B cell (primary cell): ENCODE measurements at regions not wholly inside any gene's neighbourhood (a gene's known extent, or its start where the extent isn't known, plus 50 kb on each side); places are given as distances from the start of the nearest gene placed in this dataset.

Source experiments
- ATAC-seq: fragments of 200-7000 bp; cut with Tn5 transposase; one replicate; pipeline ENCODE4 v1.10.0; 2021; ENCODE audit warnings: low read depth, mild to moderate bottlenecking, moderate number of reproducible peaks, moderate library complexity
- CTCF ChIA-PET: fragments of 350-600 bp; sonication (Branson Sonifier 250); formaldehyde crosslinking; loops from one replicate; lab custom pipeline; 2021; ENCODE audit warnings: antibody characterized with exemption, inconsistent platforms; lab: Charles Lee
- POLR2A ChIA-PET: fragments of 350-600 bp; sonication (Branson Sonifier 250); formaldehyde crosslinking; loops from one replicate; lab custom pipeline; 2021; ENCODE audit warnings: antibody characterized with exemption; lab: Charles Lee
- DNase-seq: peaks from one replicate; pipeline ENCODE4 v3.0.0; 2013
- H2AFZ ChIP-seq: 2 replicates; pipeline ENCODE4 v1.6.1; 2012; ENCODE audit warnings: mild to moderate bottlenecking, low read depth, low read length; ENCODE audit not compliant: insufficient read depth, poor library complexity, severe bottlenecking
- H3K27ac ChIP-seq, 2 donors: 1 replicate in 1 of 2; 2 replicates in 1 of 2; pipeline ENCODE4 v1.5.1; 2012 to 2013; ENCODE audit warnings: low read length in 2 of 2, mild to moderate bottlenecking in 2 of 2, moderate library complexity in 1 of 2
- H3K27me3 ChIP-seq, 4 experiments: fragments of 200-600 bp in 1 of 4; sonication (generic) in 1 of 4; replicated peaks in 1 of 4; 1 replicate in 2 of 4; 2 replicates in 2 of 4; pipeline versions ENCODE4 v1.6.1 to v1.7.0; 2013 to 2016; ENCODE audit warnings: low read length in 3 of 4, mild to moderate bottlenecking in 2 of 4, mixed read lengths in 1 of 4, moderate library complexity in 1 of 4; ENCODE audit not compliant: insufficient read depth in 4 of 4, control insufficient read depth in 3 of 4; ENCODE audit errors: control extremely low read depth in 1 of 4
- H3K36me3 ChIP-seq, 2 experiments: replicated peaks in 1 of 2; 1 replicate in 1 of 2; 2 replicates in 1 of 2; pipeline versions ENCODE4 v1.6.1 to v1.7.1; 2013; ENCODE audit warnings: low read length in 1 of 2; ENCODE audit not compliant: insufficient read depth in 2 of 2, control insufficient read depth in 1 of 2; ENCODE audit errors: control extremely low read depth in 1 of 2, extremely low read depth in 1 of 2
- H3K4me1 ChIP-seq, 2 donors: fragments of 200-600 bp in 1 of 2; sonication (generic) in 1 of 2; 1 replicate in 1 of 2; 2 replicates in 1 of 2; pipeline versions ENCODE4 v1.5.1 to v1.6.1; 2013 to 2017; ENCODE audit warnings: low read length in 2 of 2; ENCODE audit not compliant: control insufficient read depth in 2 of 2, insufficient read depth in 2 of 2
- H3K4me2 ChIP-seq: replicated peaks from 2 replicates; pipeline ENCODE3; 2012; ENCODE audit warnings: mild to moderate bottlenecking, low read depth, low read length; ENCODE audit not compliant: poor library complexity, severe bottlenecking
- H3K4me3 ChIP-seq, 5 experiments: fragments of 200-600 bp in 1 of 5; sonication (generic) in 1 of 5; 1 replicate in 3 of 5; 2 replicates in 2 of 5; pipeline versions ENCODE4 v1.5.1 to v1.7.0; 2011 to 2016; ENCODE audit warnings: low read length in 4 of 5, mild to moderate bottlenecking in 4 of 5, low read depth in 2 of 5, control low read depth in 1 of 5, moderate library complexity in 1 of 5; ENCODE audit not compliant: insufficient read depth in 1 of 5; ENCODE audit errors: control extremely low read depth in 1 of 5, extremely low read depth in 1 of 5
- H3K79me2 ChIP-seq: fragments of 200-600 bp; sonication (generic); one replicate; pipeline ENCODE4 v1.6.0; 2016; ENCODE audit warnings: low read length; ENCODE audit not compliant: control insufficient read depth, insufficient read depth
- H3K9ac ChIP-seq: fragments of 200-600 bp; sonication (generic); 2 replicates; pipeline ENCODE4 v1.6.1; 2017; ENCODE audit warnings: mild to moderate bottlenecking, low read length, moderate library complexity
- H3K9me3 ChIP-seq, 3 donors: one replicate each; pipeline versions ENCODE4 v1.6.1 to v1.7.1; 2013; ENCODE audit warnings: low read length in 2 of 3; ENCODE audit not compliant: control insufficient read depth in 2 of 3, insufficient read depth in 1 of 3; ENCODE audit errors: control extremely low read depth in 1 of 3
- H4K20me1 ChIP-seq: 2 replicates; pipeline ENCODE4 v1.6.0; 2012; ENCODE audit warnings: mild to moderate bottlenecking, low read length; ENCODE audit not compliant: insufficient read depth, control insufficient read depth, poor library complexity, severe bottlenecking
- H3K27ac Mint-ChIP-seq: one replicate; pipeline ENCODE4 v1.8.0; 2021; ENCODE audit warnings: mixed read lengths
- H3K27me3 Mint-ChIP-seq: one replicate; pipeline ENCODE4 v1.8.0; 2021; ENCODE audit warnings: mixed read lengths
- H3K4me1 Mint-ChIP-seq: one replicate; pipeline ENCODE4 v1.8.0; 2021; ENCODE audit warnings: mixed read lengths
- H3K4me3 Mint-ChIP-seq: one replicate; pipeline ENCODE4 v1.8.0; 2021; ENCODE audit warnings: mixed read lengths
- H3K9me3 Mint-ChIP-seq: one replicate; pipeline ENCODE4 v1.8.0; 2022; ENCODE audit warnings: mixed read lengths; ENCODE audit not compliant: insufficient read depth
- CTCF ChIP-seq: fragments of 200-600 bp; IDR thresholded peaks from one replicate; pipeline ENCODE4 v1.8.0; 2022; ENCODE audit warnings: antibody characterized with exemption, mild to moderate bottlenecking
- EZH2 ChIP-seq: IDR thresholded peaks from 2 replicates; pipeline ENCODE4 v1.6.1; 2012; ENCODE audit warnings: borderline replicate concordance, low read depth, mild to moderate bottlenecking, moderate library complexity, low read length; ENCODE audit not compliant: insufficient read depth, poor library complexity, severe bottlenecking
- WGBS: methylation state at CpG from one replicate; pipeline ENCODE4 v1.1.5; 2013; ENCODE audit warnings: missing lambda C conversion rate; ENCODE audit not compliant: insufficient coverage; 5-methylcytosine and 5-hydroxymethylcytosine counted together
- intact Hi-C: fragments of 100-400 bp; cut with micrococcal nuclease; formaldehyde crosslinking; loops from one replicate; pipeline ENCODE4 v1.10.0; 2022

GRCh38 chr4:84099599-84099998 is 399.5 kb downstream of the NKX6-1 start:
- Histone ChIP-seq H3K79me2 (no peaks in the 10 kb centered on the region), H3K4me3 (no peak overlapping the region), H3K4me2 (no peak overlapping the region), H4K20me1 (no peaks in the 10 kb centered on the region), H3K36me3 (no peaks in the 10 kb centered on the region), H3K4me1 (no peaks in the 10 kb centered on the region), H3K27ac (no peak overlapping the region), H3K9me3 (no peaks in the 10 kb centered on the region), H2AFZ (no peak overlapping the region), H3K27me3 (no peaks in the 10 kb centered on the region), H3K9ac (no peak overlapping the region)
- WGBS = no CpG with 5 or more reads among the region's 2 CpGs
- no peak overlapping the region for H3K27ac Mint-ChIP-seq
- no peak overlapping the region for H3K4me3 Mint-ChIP-seq
- TF ChIP-seq EZH2 (no peak), CTCF (no peak)
- no peaks in the 10 kb centered on the region for H3K27me3 Mint-ChIP-seq
- POLR2A ChIA-PET = no interaction called here
- no peaks in the 10 kb centered on the region for H3K4me1 Mint-ChIP-seq
- DNase-seq = no peak
- no peaks in the 10 kb centered on the region for H3K9me3 Mint-ChIP-seq
- no peak for ATAC-seq
- intact Hi-C loops = no loop called here
- CTCF ChIA-PET = no interaction called here

- no peak overlapping the region for H3K27ac Mint-ChIP-seq
- H4K20me1 ChIP-seq = no peaks in the 10 kb centered on the region
- H3K27me3 ChIP-seq = no peaks in the 10 kb centered on the region
- no peak for DNase-seq
- no peak overlapping the region for H2AFZ ChIP-seq
- H3K4me3 ChIP-seq = no peak overlapping the region
- intact Hi-C loops = no loop called here
- H3K36me3 ChIP-seq = no peaks in the 10 kb centered on the region
- ATAC-seq = no peak
- H3K4me1 Mint-ChIP-seq = no peaks in the 10 kb centered on the region
- no peaks in the 10 kb centered on the region for H3K9me3 ChIP-seq
- no peak overlapping the region for H3K27ac ChIP-seq
- no CpG with 5 or more reads among the region's 2 CpGs for WGBS
- H3K9ac ChIP-seq = no peak overlapping the region
- POLR2A ChIA-PET = no interaction called here
- no peaks in the 10 kb centered on the region for H3K9me3 Mint-ChIP-seq
- no peaks in the 10 kb centered on the region for H3K79me2 ChIP-seq
- H3K4me1 ChIP-seq = no peaks in the 10 kb centered on the region
- CTCF ChIA-PET = no interaction called here
- no peak overlapping the region for H3K4me2 ChIP-seq
- peaks cover 3% of the 10 kb centered on the region for H3K27me3 Mint-ChIP-seq
- no peak overlapping the region for H3K4me3 Mint-ChIP-seq
- TF ChIP-seq CTCF = no peak
- no peak for TF ChIP-seq EZH2
These were observed 407.8 kb downstream of the NKX6-1 start for GRCh38 chr4:84091266-84091665.
